Erythroblast (primary cell): ENCODE measurements at regions not wholly inside any gene's neighbourhood (a gene's known extent, or its start where the extent isn't known, plus 50 kb on each side); places are given as distances from the start of the nearest gene placed in this dataset.

Experiments used
- GATA1 ChIP-seq: IDR thresholded peaks from 2 replicates; pipeline ENCODE4 v1.6.1; 2011; ENCODE audit warnings: low read depth, mild to moderate bottlenecking, control low read depth, low read length, moderate library complexity
- POLR2A ChIP-seq: IDR thresholded peaks from 2 replicates; pipeline ENCODE4 v1.6.1; 2011; ENCODE audit warnings: mild to moderate bottlenecking, low read length

- no peak for TF ChIP-seq POLR2A
- no peak for TF ChIP-seq GATA1
Observed at GRCh38 chr2:182618672-182619079, 97.4 kb upstream of the DNAJC10 start.
